ENCODE measurements at regions not wholly inside any gene's neighbourhood (a gene's known extent, or its start where the extent isn't known, plus 50 kb on each side); places are given as distances from the start of the nearest gene placed in this dataset.

- no peak overlapping the region for H3K4me3 ChIP-seq (ENCODE audit: low read depth, low read length)
- TF ChIP-seq CTCF (IDR thresholded peaks at IDR 0.05; ENCODE audit: low read depth, low read length, missing control alignments) = no peak
- no peak for DNase-seq (ENCODE audit: low read depth)
These were observed 795.6 kb downstream of the UQCRFS1 start for GRCh38 chr19:28417361-28417760.

DNA sequence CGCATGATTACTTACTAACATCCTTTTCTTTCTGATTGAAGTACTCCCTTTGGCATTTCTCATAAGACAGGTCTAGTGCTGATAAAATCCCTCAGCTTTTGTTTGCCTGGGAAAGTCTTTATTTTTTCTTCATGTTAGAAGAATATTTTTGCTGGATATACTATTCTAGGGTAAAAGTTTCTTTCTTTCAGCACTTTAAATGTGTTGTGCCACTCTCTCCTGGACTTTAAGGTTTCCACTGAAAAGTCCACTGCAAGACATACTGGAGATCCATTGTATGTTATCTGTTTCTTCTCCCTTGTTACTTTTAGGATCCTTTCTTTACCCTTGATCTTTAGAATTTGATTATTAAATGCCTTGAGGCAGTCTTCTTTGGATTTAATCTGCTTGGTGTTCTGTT lies 796.7 kb downstream of the UQCRFS1 start:
- no peak for TF ChIP-seq CTCF (IDR thresholded peaks at IDR 0.05; ENCODE audit: low read depth, low read length, missing control alignments)
- no peak overlapping the region for H3K4me3 ChIP-seq (ENCODE audit: low read depth, low read length)
- DNase-seq (ENCODE audit: low read depth) = no peak

- H3K4me3 ChIP-seq (ENCODE audit: low read depth, low read length) = no peak overlapping the region
- TF ChIP-seq CTCF (IDR thresholded peaks at IDR 0.05; ENCODE audit: low read depth, low read length, missing control alignments) = no peak
These were observed 798.2 kb downstream of the UQCRFS1 start for GRCh38 chr19:28414748-28415147.

DNA sequence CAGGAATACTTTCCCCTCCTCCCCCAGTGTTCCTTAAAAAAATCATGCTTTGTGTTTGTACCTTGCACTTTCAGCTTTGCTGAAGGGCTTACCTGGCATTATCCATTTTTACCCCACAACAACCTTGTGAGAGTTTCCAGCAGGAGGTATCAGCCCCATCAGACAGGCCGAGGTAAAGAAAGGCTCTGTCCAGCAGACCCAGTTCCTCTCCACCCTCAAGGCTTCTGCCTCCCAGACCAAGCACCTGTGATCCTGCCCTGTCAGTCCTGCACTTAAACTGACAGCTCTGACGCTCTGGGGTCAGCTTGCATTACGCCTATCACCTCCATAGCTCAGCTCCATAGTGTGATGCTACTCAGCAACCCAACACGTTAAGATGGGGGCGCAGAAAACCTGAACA lies 803.1 kb downstream of the UQCRFS1 start:
- TF ChIP-seq CTCF (IDR thresholded peaks at IDR 0.05; ENCODE audit: low read depth, low read length, missing control alignments) = no peak
- DNase-seq (ENCODE audit: low read depth) = no peak
- no peak overlapping the region for H3K4me3 ChIP-seq (ENCODE audit: low read depth, low read length)

More at GRCh38 chr19:28414748-28415147, 798.2 kb downstream of the UQCRFS1 start:
- DNase-seq (ENCODE audit: low read depth) = no peak

DNA sequence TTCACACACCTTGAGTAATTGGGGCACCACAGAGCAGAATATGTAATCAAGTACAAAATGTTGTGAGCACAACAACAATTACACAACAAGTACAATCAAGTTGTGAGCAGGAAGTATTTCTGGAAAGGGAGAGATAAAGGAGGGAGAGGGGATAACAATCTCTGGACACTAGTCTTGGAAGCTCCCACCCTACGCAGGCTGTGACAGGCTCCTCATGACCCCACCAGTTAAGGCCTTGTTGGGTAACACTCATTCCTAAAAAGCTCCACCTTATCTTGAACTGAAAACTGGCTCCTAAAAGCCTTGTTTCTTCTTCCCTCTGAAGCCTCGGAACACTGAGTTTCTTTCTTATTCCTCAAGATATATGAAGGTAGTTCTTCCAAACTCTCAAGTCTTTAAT lies 806.0 kb downstream of the UQCRFS1 start:
- no peak for TF ChIP-seq CTCF (IDR thresholded peaks at IDR 0.05; ENCODE audit: low read depth, low read length, missing control alignments)
- H3K4me3 ChIP-seq (ENCODE audit: low read depth, low read length) = no peak overlapping the region
- DNase-seq (ENCODE audit: low read depth) = no peak

DNA sequence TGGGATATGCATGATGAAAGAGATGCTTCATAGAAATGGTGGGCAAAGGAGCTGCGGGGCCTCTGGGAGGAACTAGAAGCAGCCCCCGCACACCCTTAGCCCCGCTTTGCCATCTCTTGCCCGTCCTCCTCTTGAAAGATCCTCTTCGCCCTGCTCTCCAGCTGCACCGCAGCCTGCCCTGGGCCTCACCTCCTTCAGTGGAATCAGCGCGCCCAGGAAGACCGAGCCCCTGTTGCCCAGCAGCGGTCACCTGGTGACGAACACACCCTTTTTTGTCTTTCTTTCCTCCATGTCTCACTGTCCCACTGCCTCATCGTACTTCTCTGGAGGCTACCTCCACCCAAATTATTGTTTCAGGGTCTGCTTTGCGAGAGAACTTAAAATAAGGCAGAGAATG lies 807.6 kb downstream of the UQCRFS1 start:
- TF ChIP-seq CTCF (IDR thresholded peaks at IDR 0.05; ENCODE audit: low read depth, low read length, missing control alignments) = no peak
- DNase-seq (ENCODE audit: low read depth) = no peak
- no peak overlapping the region for H3K4me3 ChIP-seq (ENCODE audit: low read depth, low read length)

- no peak overlapping the region for H3K4me3 ChIP-seq (ENCODE audit: low read depth, low read length)
- no peak for TF ChIP-seq CTCF (IDR thresholded peaks at IDR 0.05; ENCODE audit: low read depth, low read length, missing control alignments)
- no peak for DNase-seq (ENCODE audit: low read depth)
These were observed 808.5 kb downstream of the UQCRFS1 start for GRCh38 chr19:28404472-28404871.
